HCT116 (cell line): ENCODE measurements at regions not wholly inside any gene's neighbourhood (a gene's known extent, or its start where the extent isn't known, plus 50 kb on each side); places are given as distances from the start of the nearest gene placed in this dataset.

ENCODE experiments used
- ATAC-seq: fragments of 200-7000 bp; cut with Tn5 transposase; 2 replicates; pipeline ENCODE4 v1.9.1; 2020; ENCODE audit warnings: mild to moderate bottlenecking, moderate library complexity
- BruUV-seq: library from RNA; stranded (reverse); fragments of 400-500 nt; replicated peaks from 2 replicates; lab custom pipeline; 2021; lab: Mats Ljungman, UMichigan
- CTCF ChIA-PET: fragments of 300-600 bp; sonication (Branson Sonifier 250); formaldehyde crosslinking; loops from one replicate; lab custom pipeline; 2021; ENCODE audit warnings: antibody characterized with exemption; lab: Charles Lee
- POLR2A ChIA-PET: fragments of 300-600, 350-600 bp; sonication (Branson Sonifier 250); formaldehyde crosslinking; loops from one replicate; lab custom pipeline; 2021; ENCODE audit warnings: antibody characterized with exemption; lab: Charles Lee
- RAD21 ChIA-PET, 2 experiments: fragments of 300-600 bp; sonication (Branson Sonifier 250); formaldehyde crosslinking; loops; one replicate each; lab custom pipeline; 2023; ENCODE audit warnings: low total read pairs in 2 of 2; ENCODE audit not compliant: uncharacterized antibody in 2 of 2, unreplicated experiment in 2 of 2, low non-redundant PET in 1 of 2; lab: Charles Lee
- DNase-seq: peaks from one replicate; pipeline ENCODE4 v3.0.0-alpha.2; 2010; ENCODE audit warnings: low read depth, low spot score
- H2AFZ ChIP-seq: fragments of 200-600 bp; shearing (Covaris generic), sonication (generic); 2 replicates; pipeline ENCODE4 v1.6.1; 2017; ENCODE audit warnings: low read depth, mixed run types, mixed read lengths, antibody characterized with exemption, low read length; ENCODE audit not compliant: poor library complexity, severe bottlenecking
- H3K27ac ChIP-seq: 2 replicates; pipeline ENCODE4 v1.5.1; 2012; ENCODE audit warnings: low read depth, low read length
- H3K27me3 ChIP-seq: fragments of 200-600 bp; sonication (generic); 2 replicates; pipeline ENCODE4 v1.6.1; 2016; ENCODE audit warnings: mixed run types, low read length, mixed read lengths; ENCODE audit not compliant: insufficient read depth
- H3K36me3 ChIP-seq, 2 experiments: fragments of 200-500 bp in 1 of 2; fragments of 200-600 bp in 1 of 2; sonication (Bioruptor generic) in 1 of 2; sonication (generic) in 1 of 2; 2 replicates each; pipeline versions ENCODE4 v1.5.1 to v1.6.1; 2014 to 2016; ENCODE audit warnings: low read length in 2 of 2, inconsistent platforms in 1 of 2, mixed read lengths in 1 of 2, mixed run types in 1 of 2; ENCODE audit not compliant: insufficient read depth in 2 of 2, control insufficient read depth in 1 of 2
- H3K4me1 ChIP-seq, 2 experiments: fragments of 200-600 bp in 1 of 2; sonication (generic) in 1 of 2; 2 replicates each; pipeline versions ENCODE4 v1.5.1 to v1.6.1; 2012 to 2017; ENCODE audit warnings: low read length in 2 of 2, inconsistent platforms in 1 of 2, mild to moderate bottlenecking in 1 of 2, mixed read lengths in 1 of 2, mixed run types in 1 of 2, moderate library complexity in 1 of 2; ENCODE audit not compliant: insufficient read depth in 2 of 2, control insufficient read depth in 1 of 2
- H3K4me2 ChIP-seq: fragments of 200-600 bp; sonication (generic); 2 replicates; pipeline ENCODE4 v1.6.1; 2017; ENCODE audit warnings: mixed run types, low read length, mixed read lengths
- H3K4me3 ChIP-seq, 2 experiments: fragments of 200-600 bp in 1 of 2; sonication (generic) in 1 of 2; replicated peaks in 1 of 2; 2 replicates each; pipeline ENCODE4 v1.5.1; 2011 to 2016; ENCODE audit warnings: low read length in 2 of 2, control low read depth in 1 of 2, low read depth in 1 of 2, mild to moderate bottlenecking in 1 of 2, mixed read lengths in 1 of 2, mixed run types in 1 of 2
- H3K79me2 ChIP-seq: fragments of 200-600 bp; sonication (generic); 2 replicates; pipeline ENCODE4 v1.6.1; 2017; ENCODE audit warnings: mild to moderate bottlenecking, mixed run types, low read length, moderate library complexity, mixed read lengths; ENCODE audit not compliant: insufficient read depth
- H3K9ac ChIP-seq: fragments of 200-600 bp; sonication (generic); 2 replicates; pipeline ENCODE4 v1.6.1; 2016; ENCODE audit warnings: low read length, mixed read lengths
- H3K9me2 ChIP-seq: fragments of 200-600 bp; sonication (generic), shearing (Covaris generic); 2 replicates; pipeline ENCODE4 v1.6.1; 2017; ENCODE audit warnings: mixed run types, mild to moderate bottlenecking, moderate library complexity; ENCODE audit not compliant: insufficient read depth
- H3K9me3 ChIP-seq, 2 experiments: fragments of 200-500 bp in 1 of 2; fragments of 200-600 bp in 1 of 2; sonication (Bioruptor generic) in 1 of 2; sonication (generic) in 1 of 2; 2 replicates each; pipeline ENCODE4 v1.6.1; 2014 to 2017; ENCODE audit warnings: low read length in 2 of 2, mixed read lengths in 2 of 2, inconsistent platforms in 1 of 2, low read depth in 1 of 2, mild to moderate bottlenecking in 1 of 2, mixed run types in 1 of 2, moderate library complexity in 1 of 2; ENCODE audit not compliant: control insufficient read depth in 1 of 2, insufficient read depth in 1 of 2
- H4K20me1 ChIP-seq: fragments of 200-600 bp; sonication (generic), shearing (Covaris generic); 2 replicates; pipeline ENCODE4 v1.6.1; 2017; ENCODE audit warnings: mixed run types, mild to moderate bottlenecking, moderate library complexity; ENCODE audit not compliant: insufficient read depth
- CBX3 ChIP-seq: IDR thresholded peaks from 2 replicates; pipeline ENCODE4 v1.6.1; 2012; ENCODE audit warnings: low read depth
- EZH2phosphoT487 ChIP-seq: fragments of 200-600 bp; IDR thresholded peaks from 2 replicates; pipeline ENCODE4 v1.6.1; 2018; ENCODE audit warnings: antibody characterized with exemption, borderline replicate concordance
- FOSL1 ChIP-seq: IDR thresholded peaks from 2 replicates; pipeline ENCODE4 v1.6.1; 2012; ENCODE audit warnings: low read depth
- POLR2AphosphoS5 ChIP-seq: IDR thresholded peaks from 2 replicates; pipeline ENCODE4 v1.6.1; 2011; ENCODE audit warnings: mild to moderate bottlenecking, low read depth, low read length, moderate library complexity
- RAD21 ChIP-seq: IDR thresholded peaks from 2 replicates; pipeline ENCODE4 v1.6.1; 2012; ENCODE audit warnings: low read depth, mild to moderate bottlenecking
- SIN3A ChIP-seq: IDR thresholded peaks from 2 replicates; pipeline ENCODE4 v1.6.1; 2012; ENCODE audit warnings: low read depth
- SP1 ChIP-seq: IDR thresholded peaks from 2 replicates; pipeline ENCODE4 v1.6.1; 2012; ENCODE audit warnings: low read depth
- SRF ChIP-seq: IDR thresholded peaks from 2 replicates; pipeline ENCODE4 v1.6.1; 2012; ENCODE audit warnings: low read depth
- ZFX ChIP-seq: fragments of 450-650 bp; IDR thresholded peaks from 2 replicates; pipeline ENCODE4 v1.6.1; 2017
- ZNF274 ChIP-seq: fragments of 200-500 bp; sonication (Bioruptor generic); IDR thresholded peaks from 2 replicates; pipeline ENCODE4 v1.6.1; 2014; ENCODE audit warnings: mild to moderate bottlenecking, low read depth, low read length, inconsistent platforms
- intact Hi-C: fragments of 100-400 bp; cut with micrococcal nuclease; formaldehyde crosslinking; loops from 2 replicates; pipeline ENCODE4 v1.10.0; 2022
- TF ChIP-seq, protein P1 (sequence below), 3 experiments: fragments of 200-600 bp in 1 of 3; sonication (generic) in 1 of 3; IDR thresholded peaks in 2 of 3; conservative IDR thresholded peaks in 1 of 3; 2 replicates each; pipeline ENCODE4 v1.5.1; 2012 to 2017; ENCODE audit warnings: low read depth in 2 of 3, low read length in 2 of 3, antibody characterized with exemption in 1 of 3, borderline replicate concordance in 1 of 3, control low read depth in 1 of 3, mild to moderate bottlenecking in 1 of 3, mixed read lengths in 1 of 3, mixed run types in 1 of 3, moderate library complexity in 1 of 3; ENCODE audit not compliant: insufficient read depth in 1 of 3
- TF ChIP-seq, protein P2 (sequence below): IDR thresholded peaks from 2 replicates; pipeline ENCODE4 v1.6.1; 2012; ENCODE audit warnings: low read depth
- TF ChIP-seq, protein P3 (sequence below): IDR thresholded peaks from 2 replicates; pipeline ENCODE4 v1.6.1; 2012

DNA sequence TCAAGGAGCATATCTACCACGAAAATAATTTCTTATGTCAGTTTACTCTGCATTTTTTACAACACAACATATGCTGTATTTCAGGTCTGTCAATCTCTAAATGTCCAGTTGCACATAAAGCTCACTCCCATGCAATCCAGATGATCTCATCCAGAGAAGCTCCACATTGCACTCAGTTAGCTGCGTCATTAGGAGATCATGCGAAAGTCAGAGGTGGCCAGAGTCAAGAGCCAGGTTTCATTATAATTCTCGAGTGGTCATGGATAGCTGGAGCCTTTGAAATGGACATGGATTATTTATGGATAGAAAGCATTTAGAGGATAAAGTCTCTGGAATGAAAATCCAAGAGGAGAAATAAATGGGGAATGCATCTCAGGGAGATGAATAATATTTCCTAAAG, 232.3 kb downstream of the GAS1 start:
- no peaks in the 10 kb centered on the region for H4K20me1 ChIP-seq
- CTCF ChIA-PET: no interaction called here
- intact Hi-C loops: no loop called here
- H3K79me2 ChIP-seq: no peaks in the 10 kb centered on the region
- H3K9me2 ChIP-seq: no peaks in the 10 kb centered on the region
- no peak overlapping the region for H2AFZ ChIP-seq
- H3K27me3 ChIP-seq: peaks cover 60% of the 10 kb centered on the region
- RAD21 ChIA-PET: no interaction called here
- H3K9me3 ChIP-seq: no peaks in the 10 kb centered on the region
- no peak overlapping the region for H3K4me3 ChIP-seq
- no peaks in the 10 kb centered on the region for H3K36me3 ChIP-seq
- TF ChIP-seq POLR2AphosphoS5: no peak
- TF ChIP-seq EZH2phosphoT487: no peak
- TF ChIP-seq, protein P1, sequence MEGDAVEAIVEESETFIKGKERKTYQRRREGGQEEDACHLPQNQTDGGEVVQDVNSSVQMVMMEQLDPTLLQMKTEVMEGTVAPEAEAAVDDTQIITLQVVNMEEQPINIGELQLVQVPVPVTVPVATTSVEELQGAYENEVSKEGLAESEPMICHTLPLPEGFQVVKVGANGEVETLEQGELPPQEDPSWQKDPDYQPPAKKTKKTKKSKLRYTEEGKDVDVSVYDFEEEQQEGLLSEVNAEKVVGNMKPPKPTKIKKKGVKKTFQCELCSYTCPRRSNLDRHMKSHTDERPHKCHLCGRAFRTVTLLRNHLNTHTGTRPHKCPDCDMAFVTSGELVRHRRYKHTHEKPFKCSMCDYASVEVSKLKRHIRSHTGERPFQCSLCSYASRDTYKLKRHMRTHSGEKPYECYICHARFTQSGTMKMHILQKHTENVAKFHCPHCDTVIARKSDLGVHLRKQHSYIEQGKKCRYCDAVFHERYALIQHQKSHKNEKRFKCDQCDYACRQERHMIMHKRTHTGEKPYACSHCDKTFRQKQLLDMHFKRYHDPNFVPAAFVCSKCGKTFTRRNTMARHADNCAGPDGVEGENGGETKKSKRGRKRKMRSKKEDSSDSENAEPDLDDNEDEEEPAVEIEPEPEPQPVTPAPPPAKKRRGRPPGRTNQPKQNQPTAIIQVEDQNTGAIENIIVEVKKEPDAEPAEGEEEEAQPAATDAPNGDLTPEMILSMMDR (IDR thresholded peaks at IDR 0.05 in 2 of 3, conservative IDR thresholded peaks at IDR 0.05 in 1 of 3; ENCODE audit: borderline replicate concordance in 1 of 3, insufficient read depth in 1 of 3, low read depth in 2 of 3, low read length in 2 of 3): no peak
- no peak for TF ChIP-seq SIN3A
- no peak for TF ChIP-seq ZFX
- no peak for TF ChIP-seq FOSL1
- TF ChIP-seq ZNF274: no peak
- no peak for TF ChIP-seq SRF
- TF ChIP-seq SP1: no peak
- TF ChIP-seq, protein P2, sequence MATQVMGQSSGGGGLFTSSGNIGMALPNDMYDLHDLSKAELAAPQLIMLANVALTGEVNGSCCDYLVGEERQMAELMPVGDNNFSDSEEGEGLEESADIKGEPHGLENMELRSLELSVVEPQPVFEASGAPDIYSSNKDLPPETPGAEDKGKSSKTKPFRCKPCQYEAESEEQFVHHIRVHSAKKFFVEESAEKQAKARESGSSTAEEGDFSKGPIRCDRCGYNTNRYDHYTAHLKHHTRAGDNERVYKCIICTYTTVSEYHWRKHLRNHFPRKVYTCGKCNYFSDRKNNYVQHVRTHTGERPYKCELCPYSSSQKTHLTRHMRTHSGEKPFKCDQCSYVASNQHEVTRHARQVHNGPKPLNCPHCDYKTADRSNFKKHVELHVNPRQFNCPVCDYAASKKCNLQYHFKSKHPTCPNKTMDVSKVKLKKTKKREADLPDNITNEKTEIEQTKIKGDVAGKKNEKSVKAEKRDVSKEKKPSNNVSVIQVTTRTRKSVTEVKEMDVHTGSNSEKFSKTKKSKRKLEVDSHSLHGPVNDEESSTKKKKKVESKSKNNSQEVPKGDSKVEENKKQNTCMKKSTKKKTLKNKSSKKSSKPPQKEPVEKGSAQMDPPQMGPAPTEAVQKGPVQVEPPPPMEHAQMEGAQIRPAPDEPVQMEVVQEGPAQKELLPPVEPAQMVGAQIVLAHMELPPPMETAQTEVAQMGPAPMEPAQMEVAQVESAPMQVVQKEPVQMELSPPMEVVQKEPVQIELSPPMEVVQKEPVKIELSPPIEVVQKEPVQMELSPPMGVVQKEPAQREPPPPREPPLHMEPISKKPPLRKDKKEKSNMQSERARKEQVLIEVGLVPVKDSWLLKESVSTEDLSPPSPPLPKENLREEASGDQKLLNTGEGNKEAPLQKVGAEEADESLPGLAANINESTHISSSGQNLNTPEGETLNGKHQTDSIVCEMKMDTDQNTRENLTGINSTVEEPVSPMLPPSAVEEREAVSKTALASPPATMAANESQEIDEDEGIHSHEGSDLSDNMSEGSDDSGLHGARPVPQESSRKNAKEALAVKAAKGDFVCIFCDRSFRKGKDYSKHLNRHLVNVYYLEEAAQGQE: no peak
- TF ChIP-seq, protein P3, sequence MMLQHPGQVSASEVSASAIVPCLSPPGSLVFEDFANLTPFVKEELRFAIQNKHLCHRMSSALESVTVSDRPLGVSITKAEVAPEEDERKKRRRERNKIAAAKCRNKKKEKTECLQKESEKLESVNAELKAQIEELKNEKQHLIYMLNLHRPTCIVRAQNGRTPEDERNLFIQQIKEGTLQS: no peak
- no peak for TF ChIP-seq RAD21
- TF ChIP-seq CBX3: no peak
- ATAC-seq (no peak), DNase-seq (no peak)
- no peaks in the 10 kb centered on the region for H3K4me1 ChIP-seq
- H3K27ac ChIP-seq: no peak overlapping the region
- H3K9ac ChIP-seq: no peak overlapping the region
- POLR2A ChIA-PET: no interaction called here
- BruUV-seq: no TSS peak
- H3K4me2 ChIP-seq: no peak overlapping the region
